Pancreas (tissue), 10 donors: ENCODE measurements at regions not wholly inside any gene's neighbourhood (a gene's known extent, or its start where the extent isn't known, plus 50 kb on each side); places are given as distances from the start of the nearest gene placed in this dataset.

Source experiments
- ATAC-seq, 4 donors: fragments of 200-7000 bp; cut with Tn5 transposase; one replicate each; pipeline versions ENCODE4 v1.8.0 to v1.9.1; 2020; ENCODE audit warnings: mild to moderate bottlenecking in 4 of 4, moderate library complexity in 4 of 4
- DNase-seq, 6 donors: peaks; one replicate each; pipeline ENCODE4 v3.0.0-alpha.2; 2020
- FAIRE-seq: peaks from 2 replicates; lab custom pipeline; 2012; peaks lifted over from hg19 to GRCh38; lab: Jason Lieb, UNC
- H3K27ac ChIP-seq, 4 donors: fragments of 200-600 bp; sonication (generic); 1 replicate in 3 of 4; 2 replicates in 1 of 4; pipeline versions ENCODE4 v1.5.0 to v1.8.0; 2020
- H3K27me3 ChIP-seq, 4 donors: fragments of 200-600 bp; one replicate each; pipeline ENCODE4 v1.8.0; 2021
- H3K36me3 ChIP-seq, 3 donors: fragments of 200-600 bp; sonication (generic) in 1 of 3; one replicate each; pipeline versions ENCODE4 v1.5.0 to v1.8.0; 2020 to 2021
- H3K4me1 ChIP-seq, 3 donors: fragments of 200-600 bp; one replicate each; pipeline ENCODE4 v1.8.0; 2021
- H3K4me3 ChIP-seq, 4 donors: fragments of 200-600 bp; sonication (generic) in 2 of 4; one replicate each; pipeline versions ENCODE4 v1.5.0 to v1.8.0; 2020 to 2021
- H3K9me3 ChIP-seq, 4 donors: fragments of 200-600 bp; one replicate each; pipeline ENCODE4 v1.8.0; 2021
- CTCF ChIP-seq, 4 donors: fragments of 200-600 bp; sonication (generic) in 3 of 4; IDR thresholded peaks; one replicate each; pipeline versions ENCODE4 v1.5.0 to v1.8.0; 2021; ENCODE audit warnings: antibody characterized with exemption in 4 of 4
- WGBS, 2 donors: extraction: QIAGEN DNeasy Blood & Tissue Kit; methylation state at CpG; one replicate each; pipeline ENCODE4 v1.1.7; 2013; 5-methylcytosine and 5-hydroxymethylcytosine counted together
- intact Hi-C, 3 donors: fragments of 100-400 bp; cut with DNase I; formaldehyde crosslinking; loops; one replicate each; pipeline versions ENCODE4 v1.11.1 to v1.14.2; 2022
- donor health status: healthy with polysubstance abuse.
- donor health status: DM: no; HTN: no; CAD: no; lungs with moderate emphysema.
- donor health status: DM: no; HTN: no; CAD: no.
- donor health status: control.
- donor health status: control.
- donor health status: Bipolar disorder and iron deficiency.
- donor health status: DM: yes; HTN: yes; CAD: no.
- donor health status: DM: no; HTN: no; CAD: no.
- donor health status: DM: no; HTN: no; CAD: no.
- donor health status: DM: yes; HTN: yes; CAD: no.

- no peaks in the 10 kb centered on the region for H3K27me3 ChIP-seq
- ATAC-seq (no peak), FAIRE-seq (no peak), DNase-seq (no peak)
- H3K27ac ChIP-seq = no peak overlapping the region
- intact Hi-C loops = no loop called here
- 84 to 89% methylated on average over 1 of the region's 1 CpG for WGBS, 2 donors
- no peak overlapping the region for H3K4me3 ChIP-seq
- no peaks in the 10 kb centered on the region for H3K9me3 ChIP-seq
- H3K36me3 ChIP-seq = no peaks in the 10 kb centered on the region
- no peak for TF ChIP-seq CTCF (IDR thresholded peaks at IDR 0.05)
- no peaks in the 10 kb centered on the region for H3K4me1 ChIP-seq
Observed at GRCh38 chr15:23514484-23514883, 51.0 kb upstream of the MKRN3 start.

- H3K4me3 ChIP-seq = no peak overlapping the region
Observed at GRCh38 chr15:23506762-23507161, 58.7 kb upstream of the MKRN3 start.

GRCh38 chr15:23503980-23504379 is 56.9 kb upstream of the GOLGA6L2 start:
- DNase-seq (no peak), FAIRE-seq (no peak), ATAC-seq (no peak)
- Histone ChIP-seq H3K4me1 (no peaks in the 10 kb centered on the region), H3K27me3 (no peaks in the 10 kb centered on the region), H3K9me3 (no peaks in the 10 kb centered on the region), H3K36me3 (no peaks in the 10 kb centered on the region), H3K4me3 (no peak overlapping the region), H3K27ac (no peak overlapping the region)
- WGBS, 2 donors = 34 to 47% methylated on average over 3 of the region's 3 CpGs
- TF ChIP-seq CTCF (IDR thresholded peaks at IDR 0.05) = no peak
- intact Hi-C loops = no loop called here

More at GRCh38 chr15:23506762-23507161, 58.7 kb upstream of the MKRN3 start:
- DNase-seq = no peak
- no peak overlapping the region for H3K27ac ChIP-seq
- no peaks in the 10 kb centered on the region for H3K27me3 ChIP-seq
- no peak for ATAC-seq
- FAIRE-seq = no peak
- no peaks in the 10 kb centered on the region for H3K9me3 ChIP-seq
- intact Hi-C loops = no loop called here
- TF ChIP-seq CTCF (IDR thresholded peaks at IDR 0.05) = no peak
- no peaks in the 10 kb centered on the region for H3K4me1 ChIP-seq
- no peaks in the 10 kb centered on the region for H3K36me3 ChIP-seq

- no peak overlapping the region for H3K4me3 ChIP-seq
- H3K4me1 ChIP-seq = no peaks in the 10 kb centered on the region
- no peak for TF ChIP-seq CTCF (IDR thresholded peaks at IDR 0.05)
- no peaks in the 10 kb centered on the region for H3K9me3 ChIP-seq
- DNase-seq = no peak
- H3K27me3 ChIP-seq = no peaks in the 10 kb centered on the region
- no peaks in the 10 kb centered on the region for H3K36me3 ChIP-seq
- intact Hi-C loops = no loop called here
- no peak for FAIRE-seq
- no peak overlapping the region for H3K27ac ChIP-seq
- ATAC-seq = no peak
- WGBS, 2 donors = 39 to 47% methylated on average over 4 of the region's 4 CpGs
Observed at GRCh38 chr15:23503576-23503975, 56.5 kb upstream of the GOLGA6L2 start.

- intact Hi-C loops = no loop called here
- H3K4me3 ChIP-seq = no peak overlapping the region
- ATAC-seq = peak in 2 of 4 donors; percentile 42 to 46
- no peaks in the 10 kb centered on the region for H3K4me1 ChIP-seq
- DNase-seq = no peak
- H3K36me3 ChIP-seq = no peaks in the 10 kb centered on the region
- H3K27me3 ChIP-seq = no peaks in the 10 kb centered on the region
- H3K9me3 ChIP-seq = no peaks in the 10 kb centered on the region
- 0 to 4% methylated on average over 2 of the region's 2 CpGs for WGBS, 2 donors
- TF ChIP-seq CTCF (IDR thresholded peaks at IDR 0.05) = peak in 1 of 4 donors; percentile 21
- FAIRE-seq = no peak
- H3K27ac ChIP-seq = no peak overlapping the region
Observed at GRCh38 chr15:23497710-23498111, 50.7 kb upstream of the GOLGA6L2 start.
